GM21360 (cell line): ENCODE measurements at regions not wholly inside any gene's neighbourhood (a gene's known extent, or its start where the extent isn't known, plus 50 kb on each side); places are given as distances from the start of the nearest gene placed in this dataset.
A peak's percentile ranks its signal among the peaks of the same experiment; 100 is the strongest.
"Not testable (repeated sequence)": the region's sequence is repeated elsewhere in the genome, so short reads cannot be mapped to it uniquely, and the experiment has no call there.

Experiments used
- ATAC-seq: cut with Tn5 transposase; IDR thresholded peaks from one replicate; pipeline ENCODE4 v1.9.1; 2021; ENCODE audit warnings: mild to moderate bottlenecking, moderate library complexity; ENCODE audit not compliant: unreplicated experiment

DNA sequence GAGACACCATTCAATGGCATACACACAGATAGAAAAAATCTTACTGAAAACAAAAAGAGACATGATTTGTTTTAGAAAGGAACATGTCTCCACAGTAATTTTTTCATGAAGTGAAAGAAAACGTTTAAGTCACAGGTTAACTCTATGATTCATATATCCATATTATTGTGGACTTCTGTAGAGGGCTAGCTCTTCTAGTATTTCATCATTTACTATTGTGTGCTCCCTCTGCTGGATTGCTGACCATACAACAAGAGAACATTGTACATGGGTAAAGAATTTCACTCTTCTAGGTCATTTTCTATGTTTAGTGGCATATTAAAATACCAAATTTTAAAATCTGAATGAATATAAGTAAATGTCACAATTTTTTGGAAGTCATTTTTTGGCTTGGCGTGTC is 91.8 kb upstream of the POU3F4 start:
- peak; percentile 70 for ATAC-seq

DNA sequence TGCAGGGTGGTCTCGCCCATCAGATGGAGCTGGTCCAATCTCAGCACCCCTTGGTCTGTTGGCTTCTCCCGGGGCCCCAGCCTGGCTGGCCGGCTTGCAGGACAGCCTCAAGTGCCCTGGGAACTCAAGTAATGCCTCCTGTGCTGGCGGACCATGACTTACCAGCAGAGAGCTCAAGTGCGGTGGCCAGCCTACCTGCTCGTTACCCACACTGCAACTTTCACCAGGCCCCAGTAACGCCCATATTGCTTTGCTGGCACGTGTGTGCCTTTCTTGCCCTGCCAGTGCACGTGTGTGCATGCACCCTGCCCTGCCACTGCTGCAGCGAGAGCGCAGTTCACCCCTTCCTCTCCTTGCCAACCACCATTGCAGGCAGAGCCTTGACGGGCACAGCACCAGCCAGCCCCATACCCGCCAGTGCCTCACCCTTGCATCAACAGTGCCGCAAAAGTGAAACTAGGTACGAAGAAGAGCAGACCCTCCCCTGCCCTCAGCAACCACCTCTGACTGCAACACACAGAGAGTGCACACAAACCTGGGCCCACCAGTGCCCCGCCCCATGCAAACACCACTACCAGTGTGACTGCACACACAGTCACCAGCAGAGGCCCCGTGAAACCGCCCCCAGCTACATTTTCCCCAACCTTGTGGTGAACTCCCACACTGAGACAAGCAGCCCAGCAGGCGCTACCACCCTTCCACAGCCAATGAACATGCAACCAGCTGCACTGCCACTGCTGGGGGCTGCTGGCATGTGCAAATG is 88.9 kb upstream of the POU3F4 start:
- no peak for ATAC-seq

GRCh38 chrX:83422836-83423235 is 85.3 kb upstream of the POU3F4 start:
- ATAC-seq: no peak

DNA sequence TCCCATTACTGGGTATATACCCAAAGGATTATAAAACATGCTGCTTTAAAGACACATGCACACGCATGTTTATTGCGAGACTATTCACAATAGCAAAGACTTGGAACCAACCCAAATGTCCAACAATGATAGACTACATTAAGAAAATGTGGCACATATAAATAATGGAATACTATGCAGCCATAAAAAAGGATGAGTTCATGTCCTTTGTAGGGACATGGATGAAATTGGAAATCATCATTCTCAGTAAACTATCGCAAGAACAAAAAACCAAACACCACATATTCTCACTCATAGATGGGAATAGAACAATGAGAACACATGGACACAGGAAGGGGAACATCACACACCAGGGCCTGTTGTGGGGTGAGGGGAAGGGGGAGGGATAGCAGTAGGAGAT is 65.5 kb upstream of the POU3F4 start:
- ATAC-seq: not testable (repeated sequence)

- ATAC-seq: no peak
Observed at GRCh38 chrX:83446355-83446754, 61.7 kb upstream of the POU3F4 start.
